ENCODE measurements at regions not wholly inside any gene's neighbourhood (a gene's known extent, or its start where the extent isn't known, plus 50 kb on each side); places are given as distances from the start of the nearest gene placed in this dataset.

DNA sequence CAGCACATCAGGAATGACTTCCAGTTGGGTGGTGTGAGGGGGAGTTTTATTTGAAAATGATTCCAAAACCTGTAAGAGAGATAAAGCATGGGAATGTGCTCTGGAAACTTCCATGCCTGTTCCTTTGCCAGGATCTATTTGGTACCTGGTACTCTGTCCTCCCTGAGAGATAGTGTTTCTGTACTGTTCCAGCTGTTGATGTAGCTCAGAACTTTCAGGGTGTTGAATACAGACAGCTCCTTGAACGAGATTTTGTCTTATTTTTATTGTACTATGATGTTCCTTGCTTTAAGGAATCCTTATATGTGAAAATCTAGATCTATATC is 148.7 kb upstream of the RIPOR2 start:
- no peak overlapping the region for H3K27ac ChIP-seq
- no peaks in the 10 kb centered on the region for H3K9me3 ChIP-seq
- H3K4me3 ChIP-seq = no peak overlapping the region
- no peak for FAIRE-seq
- ChIA-PET POLR2A (no interaction called here), CTCF (interaction anchor here (1.1 kb wide), 1 partner anchor 13 kb away, joined by 3 read pairs; no protein-coding TSS in a partner anchor)
- TF ChIP-seq REST (IDR thresholded peaks at IDR 0.05) = no peak
- no peak for TF ChIP-seq NPAS2 (CRISPR knock-in tag; IDR thresholded peaks at IDR 0.05; ENCODE audit: borderline replicate concordance)
- no peak for TF ChIP-seq TFCP2L1 (CRISPR knock-in tag; IDR thresholded peaks at IDR 0.05)
- TF ChIP-seq KDM5A (IDR thresholded peaks at IDR 0.05) = no peak
- TF ChIP-seq EHF (CRISPR knock-in tag; IDR thresholded peaks at IDR 0.05) = no peak
- TF ChIP-seq ZFP36 (IDR thresholded peaks at IDR 0.05; ENCODE audit: borderline replicate concordance, partially characterized antibody) = no peak
- TF ChIP-seq, protein P1, sequence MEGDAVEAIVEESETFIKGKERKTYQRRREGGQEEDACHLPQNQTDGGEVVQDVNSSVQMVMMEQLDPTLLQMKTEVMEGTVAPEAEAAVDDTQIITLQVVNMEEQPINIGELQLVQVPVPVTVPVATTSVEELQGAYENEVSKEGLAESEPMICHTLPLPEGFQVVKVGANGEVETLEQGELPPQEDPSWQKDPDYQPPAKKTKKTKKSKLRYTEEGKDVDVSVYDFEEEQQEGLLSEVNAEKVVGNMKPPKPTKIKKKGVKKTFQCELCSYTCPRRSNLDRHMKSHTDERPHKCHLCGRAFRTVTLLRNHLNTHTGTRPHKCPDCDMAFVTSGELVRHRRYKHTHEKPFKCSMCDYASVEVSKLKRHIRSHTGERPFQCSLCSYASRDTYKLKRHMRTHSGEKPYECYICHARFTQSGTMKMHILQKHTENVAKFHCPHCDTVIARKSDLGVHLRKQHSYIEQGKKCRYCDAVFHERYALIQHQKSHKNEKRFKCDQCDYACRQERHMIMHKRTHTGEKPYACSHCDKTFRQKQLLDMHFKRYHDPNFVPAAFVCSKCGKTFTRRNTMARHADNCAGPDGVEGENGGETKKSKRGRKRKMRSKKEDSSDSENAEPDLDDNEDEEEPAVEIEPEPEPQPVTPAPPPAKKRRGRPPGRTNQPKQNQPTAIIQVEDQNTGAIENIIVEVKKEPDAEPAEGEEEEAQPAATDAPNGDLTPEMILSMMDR (IDR thresholded peaks at IDR 0.05) = no peak
- TF ChIP-seq, protein P2, sequence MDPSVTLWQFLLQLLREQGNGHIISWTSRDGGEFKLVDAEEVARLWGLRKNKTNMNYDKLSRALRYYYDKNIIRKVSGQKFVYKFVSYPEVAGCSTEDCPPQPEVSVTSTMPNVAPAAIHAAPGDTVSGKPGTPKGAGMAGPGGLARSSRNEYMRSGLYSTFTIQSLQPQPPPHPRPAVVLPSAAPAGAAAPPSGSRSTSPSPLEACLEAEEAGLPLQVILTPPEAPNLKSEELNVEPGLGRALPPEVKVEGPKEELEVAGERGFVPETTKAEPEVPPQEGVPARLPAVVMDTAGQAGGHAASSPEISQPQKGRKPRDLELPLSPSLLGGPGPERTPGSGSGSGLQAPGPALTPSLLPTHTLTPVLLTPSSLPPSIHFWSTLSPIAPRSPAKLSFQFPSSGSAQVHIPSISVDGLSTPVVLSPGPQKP (IDR thresholded peaks at IDR 0.05; ENCODE audit: low read depth, low read length) = no peak
- no peak for TF ChIP-seq FOXS1 (CRISPR knock-in tag; IDR thresholded peaks at IDR 0.05)
- no peak for TF ChIP-seq KDM1A (IDR thresholded peaks at IDR 0.05; ENCODE audit: low read depth)
- TF ChIP-seq HOXB5 (CRISPR knock-in tag; IDR thresholded peaks at IDR 0.05) = no peak
- TF ChIP-seq, protein P3, sequence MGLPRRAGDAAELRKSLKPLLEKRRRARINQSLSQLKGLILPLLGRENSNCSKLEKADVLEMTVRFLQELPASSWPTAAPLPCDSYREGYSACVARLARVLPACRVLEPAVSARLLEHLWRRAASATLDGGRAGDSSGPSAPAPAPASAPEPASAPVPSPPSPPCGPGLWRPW (IDR thresholded peaks at IDR 0.05) = no peak
- 10% methylated on average over 1 of the region's 1 CpG for WGBS (ENCODE audit: missing lambda C conversion rate)
- no peaks in the 10 kb centered on the region for H3K4me1 ChIP-seq
- ATAC-seq = no peak
- no peak for DNase-seq (ENCODE audit: low read depth in 1 of 2, low spot score in 1 of 2)
- no peak overlapping the region for H3K4me2 ChIP-seq

GRCh38 chr6:25085756-25086155 is 150.0 kb upstream of the RIPOR2 start:
- no peak overlapping the region for H3K4me3 ChIP-seq
- no peak for FAIRE-seq
- POLR2A ChIA-PET = no interaction called here
- CTCF ChIA-PET = interaction anchor here (0.5 kb wide), 1 partner anchor 15 kb away, joined by 3 read pairs; no protein-coding TSS in a partner anchor
- ATAC-seq = no peak
- no peak overlapping the region for H3K4me2 ChIP-seq
- no peaks in the 10 kb centered on the region for H3K4me1 ChIP-seq
- DNase-seq (ENCODE audit: low read depth in 1 of 2, low spot score in 1 of 2) = no peak
- no peak overlapping the region for H3K27ac ChIP-seq
- 8% methylated on average over 1 of the region's 1 CpG for WGBS (ENCODE audit: missing lambda C conversion rate)
- TF ChIP-seq, protein P4, sequence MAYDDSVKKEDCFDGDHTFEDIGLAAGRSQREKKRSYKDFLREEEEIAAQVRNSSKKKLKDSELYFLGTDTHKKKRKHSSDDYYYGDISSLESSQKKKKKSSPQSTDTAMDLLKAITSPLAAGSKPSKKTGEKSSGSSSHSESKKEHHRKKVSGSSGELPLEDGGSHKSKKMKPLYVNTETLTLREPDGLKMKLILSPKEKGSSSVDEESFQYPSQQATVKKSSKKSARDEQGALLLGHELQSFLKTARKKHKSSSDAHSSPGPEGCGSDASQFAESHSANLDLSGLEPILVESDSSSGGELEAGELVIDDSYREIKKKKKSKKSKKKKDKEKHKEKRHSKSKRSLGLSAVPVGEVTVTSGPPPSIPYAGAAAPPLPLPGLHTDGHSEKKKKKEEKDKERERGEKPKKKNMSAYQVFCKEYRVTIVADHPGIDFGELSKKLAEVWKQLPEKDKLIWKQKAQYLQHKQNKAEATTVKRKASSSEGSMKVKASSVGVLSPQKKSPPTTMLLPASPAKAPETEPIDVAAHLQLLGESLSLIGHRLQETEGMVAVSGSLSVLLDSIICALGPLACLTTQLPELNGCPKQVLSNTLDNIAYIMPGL (CRISPR knock-in tag; IDR thresholded peaks at IDR 0.05; ENCODE audit: borderline replicate concordance) = no peak
- TF ChIP-seq MAFK (IDR thresholded peaks at IDR 0.05; ENCODE audit: partially characterized antibody) = no peak
- H3K9me3 ChIP-seq = no peaks in the 10 kb centered on the region
